SU-DHL-6 (cell line): ENCODE measurements at regions not wholly inside any gene's neighbourhood (a gene's known extent, or its start where the extent isn't known, plus 50 kb on each side); places are given as distances from the start of the nearest gene placed in this dataset.

Source experiments
- H2AFZ ChIP-seq: fragments of 200-600 bp; sonication (generic); 2 replicates; pipeline ENCODE4 v1.6.1; 2014; ENCODE audit warnings: low read depth, mild to moderate bottlenecking, moderate library complexity, mixed read lengths, antibody characterized with exemption, low read length; ENCODE audit not compliant: severe bottlenecking
- H3F3A ChIP-seq: fragments of 200-600 bp; shearing (Covaris generic); 2 replicates; pipeline ENCODE4 v1.6.0; 2016; ENCODE audit warnings: antibody characterized with exemption, mild to moderate bottlenecking; ENCODE audit not compliant: insufficient read depth
- H3K27ac ChIP-seq: fragments of 200-600 bp; sonication (generic); 2 replicates; pipeline ENCODE4 v1.5.1; 2016; ENCODE audit warnings: low read depth, mild to moderate bottlenecking, low read length, moderate library complexity, mixed read lengths
- H3K27me3 ChIP-seq: fragments of 200-600 bp; sonication (generic), shearing (Covaris generic); 2 replicates; pipeline ENCODE4 v1.6.0; 2014; ENCODE audit warnings: mild to moderate bottlenecking, low read length
- H3K36me3 ChIP-seq: fragments of 200-600 bp; sonication (generic); 2 replicates; pipeline ENCODE4 v1.6.1; 2014; ENCODE audit warnings: mild to moderate bottlenecking, low read length, mixed read lengths
- H3K4me2 ChIP-seq: fragments of 300-600, 200-600 bp; shearing (Covaris generic), sonication (generic); 2 replicates; pipeline ENCODE4 v1.6.0; 2014; ENCODE audit warnings: low read length, low read depth, mild to moderate bottlenecking; ENCODE audit not compliant: poor library complexity, severe bottlenecking
- H3K4me3 ChIP-seq: fragments of 200-600 bp; sonication (generic); 2 replicates; pipeline ENCODE4 v1.5.1; 2014; ENCODE audit warnings: antibody characterized with exemption, low read length, mild to moderate bottlenecking, mixed read lengths; ENCODE audit not compliant: insufficient read depth, poor library complexity, severe bottlenecking
- H3K79me2 ChIP-seq: fragments of 200-600 bp; sonication (generic); 2 replicates; pipeline ENCODE4 v1.6.1; 2014; ENCODE audit warnings: mild to moderate bottlenecking, low read length, moderate library complexity; ENCODE audit not compliant: insufficient read depth
- H3K9ac ChIP-seq: fragments of 200-600 bp; sonication (generic); 2 replicates; pipeline ENCODE4 v1.7.0; 2014; ENCODE audit warnings: mild to moderate bottlenecking, low read length
- H3K9me2 ChIP-seq: fragments of 200-600 bp; sonication (generic); replicated peaks from 2 replicates; pipeline ENCODE4 v1.6.1; 2014; ENCODE audit warnings: low read length; ENCODE audit not compliant: insufficient read depth
- H3K9me3 ChIP-seq: fragments of 200-600 bp; sonication (generic); 2 replicates; pipeline ENCODE4 v1.6.1; 2014; ENCODE audit warnings: low read length, mixed read lengths; ENCODE audit not compliant: insufficient read depth
- H4K20me1 ChIP-seq: fragments of 200-600 bp; sonication (generic); 2 replicates; pipeline ENCODE4 v1.6.1; 2014; ENCODE audit warnings: low read depth, mild to moderate bottlenecking, antibody characterized with exemption, low read length, moderate library complexity, mixed read lengths
- EZH2phosphoT487 ChIP-seq: fragments of 200-600 bp; sonication (generic), shearing (Covaris generic); conservative IDR thresholded peaks from 2 replicates; pipeline ENCODE4 v1.6.1; 2018; ENCODE audit warnings: mild to moderate bottlenecking, antibody characterized with exemption, low read length, moderate library complexity, mixed read lengths
- TF ChIP-seq, protein P1 (sequence below): fragments of 200-600 bp; sonication (generic); IDR thresholded peaks from one replicate; pipeline ENCODE4 v1.5.1; 2017; ENCODE audit warnings: antibody characterized with exemption, mild to moderate bottlenecking, low read length, moderate library complexity; ENCODE audit not compliant: insufficient read depth, poor library complexity, severe bottlenecking

DNA sequence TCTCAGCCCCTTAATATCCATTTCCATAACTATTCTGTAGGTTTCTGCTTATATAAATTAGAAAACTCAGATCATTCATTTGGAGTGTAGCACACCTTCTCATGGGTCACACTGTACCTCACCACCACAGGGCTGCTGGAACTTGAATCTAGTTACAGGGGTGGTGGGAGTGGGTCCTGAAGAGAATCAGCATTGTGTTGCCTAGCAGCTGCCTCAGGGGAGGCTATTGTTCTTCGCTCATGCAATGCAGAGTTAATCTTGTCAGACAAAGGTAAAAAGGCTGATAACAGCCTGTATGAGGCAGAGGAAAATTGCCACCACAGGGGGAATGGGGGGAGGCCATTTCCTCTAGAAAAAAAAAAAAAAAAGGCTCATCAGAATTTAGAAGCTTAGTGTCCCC is 496.0 kb upstream of the ADGRB3 start:
- Histone ChIP-seq H4K20me1 (no peaks in the 10 kb centered on the region), H3K79me2 (no peaks in the 10 kb centered on the region), H3K27ac (no peak overlapping the region), H3K27me3 (no peaks in the 10 kb centered on the region), H2AFZ (no peak overlapping the region), H3K4me3 (no peak overlapping the region), H3K9me2 (no peaks in the 10 kb centered on the region), H3K36me3 (no peaks in the 10 kb centered on the region), H3K9ac (no peak overlapping the region), H3F3A (no peaks in the 10 kb centered on the region), H3K4me2 (no peak overlapping the region), H3K9me3 (no peaks in the 10 kb centered on the region; the same call in 1 of the 2 replicates)
- TF ChIP-seq, protein P1, sequence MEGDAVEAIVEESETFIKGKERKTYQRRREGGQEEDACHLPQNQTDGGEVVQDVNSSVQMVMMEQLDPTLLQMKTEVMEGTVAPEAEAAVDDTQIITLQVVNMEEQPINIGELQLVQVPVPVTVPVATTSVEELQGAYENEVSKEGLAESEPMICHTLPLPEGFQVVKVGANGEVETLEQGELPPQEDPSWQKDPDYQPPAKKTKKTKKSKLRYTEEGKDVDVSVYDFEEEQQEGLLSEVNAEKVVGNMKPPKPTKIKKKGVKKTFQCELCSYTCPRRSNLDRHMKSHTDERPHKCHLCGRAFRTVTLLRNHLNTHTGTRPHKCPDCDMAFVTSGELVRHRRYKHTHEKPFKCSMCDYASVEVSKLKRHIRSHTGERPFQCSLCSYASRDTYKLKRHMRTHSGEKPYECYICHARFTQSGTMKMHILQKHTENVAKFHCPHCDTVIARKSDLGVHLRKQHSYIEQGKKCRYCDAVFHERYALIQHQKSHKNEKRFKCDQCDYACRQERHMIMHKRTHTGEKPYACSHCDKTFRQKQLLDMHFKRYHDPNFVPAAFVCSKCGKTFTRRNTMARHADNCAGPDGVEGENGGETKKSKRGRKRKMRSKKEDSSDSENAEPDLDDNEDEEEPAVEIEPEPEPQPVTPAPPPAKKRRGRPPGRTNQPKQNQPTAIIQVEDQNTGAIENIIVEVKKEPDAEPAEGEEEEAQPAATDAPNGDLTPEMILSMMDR = no peak
- TF ChIP-seq EZH2phosphoT487 = no peak

DNA sequence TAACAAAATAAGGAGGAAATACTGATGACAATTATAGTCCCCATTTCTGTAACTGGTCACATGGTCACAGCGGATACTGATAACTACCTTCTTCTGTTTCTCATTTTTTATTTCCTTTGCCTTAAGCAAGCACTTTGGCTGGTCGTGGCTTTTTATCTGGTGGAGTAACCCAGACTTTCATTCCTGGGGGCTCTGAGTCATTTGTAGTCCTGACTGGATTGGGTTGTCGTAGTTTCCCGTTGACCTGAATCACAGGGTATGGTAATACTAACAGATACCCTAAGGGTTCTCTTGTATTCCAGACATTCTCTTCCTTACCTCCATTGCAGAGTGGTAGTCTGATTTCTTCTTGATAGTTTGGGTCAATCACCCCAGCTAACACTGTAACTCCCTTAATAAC is 500.3 kb upstream of the ADGRB3 start:
- H3K27ac ChIP-seq = no peak overlapping the region
- TF ChIP-seq, protein P1 = no peak
- TF ChIP-seq EZH2phosphoT487 = no peak
- H4K20me1 ChIP-seq = no peaks in the 10 kb centered on the region
- H3K79me2 ChIP-seq = no peaks in the 10 kb centered on the region
- no peaks in the 10 kb centered on the region; the same call in 1 of the 2 replicates for H3F3A ChIP-seq
- H3K9ac ChIP-seq = no peak overlapping the region
- peak overlapping the region; percentile 48 for H2AFZ ChIP-seq
- H3K4me3 ChIP-seq = no peak overlapping the region
- no peak overlapping the region for H3K4me2 ChIP-seq
- H3K9me2 ChIP-seq = no peaks in the 10 kb centered on the region
- no peaks in the 10 kb centered on the region for H3K27me3 ChIP-seq
- H3K36me3 ChIP-seq = no peaks in the 10 kb centered on the region
- H3K9me3 ChIP-seq = no peaks in the 10 kb centered on the region; the same call in 1 of the 2 replicates

DNA sequence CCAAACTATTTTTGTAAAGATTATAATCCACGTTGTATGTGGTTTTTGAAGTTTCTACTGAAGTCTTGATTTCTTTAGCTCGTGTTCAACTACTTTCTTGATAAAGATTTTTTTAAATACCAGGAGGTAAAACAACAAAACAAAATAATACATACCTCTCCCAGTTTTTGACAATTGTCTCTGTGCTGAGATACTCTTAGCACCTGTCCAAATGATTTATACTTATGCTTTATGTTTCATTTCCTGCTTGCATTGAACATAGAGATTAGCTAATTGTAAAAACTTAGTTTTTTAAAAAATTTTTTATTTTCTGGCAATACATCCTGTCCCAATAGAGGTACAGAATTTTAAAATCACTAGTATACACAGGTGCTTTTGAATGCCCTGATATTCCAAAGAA is 506.9 kb upstream of the ADGRB3 start:
- Histone ChIP-seq H3K4me3 (peak overlapping the region; percentile 49), H3K79me2 (no peaks in the 10 kb centered on the region), H3K9me2 (no peaks in the 10 kb centered on the region), H4K20me1 (no peaks in the 10 kb centered on the region), H3K9ac (peak overlapping the region; percentile 51), H3K27me3 (no peaks in the 10 kb centered on the region), H3K36me3 (peaks cover 7% of the 10 kb centered on the region), H3K4me2 (peak overlapping the region; percentile 84), H3K27ac (peak overlapping the region; percentile 98), H3K9me3 (no peaks in the 10 kb centered on the region; the same call in 1 of the 2 replicates), H2AFZ (peak overlapping the region; percentile 83), H3F3A (peaks cover 33% of the 10 kb centered on the region)
- TF ChIP-seq, protein P1 = no peak
- TF ChIP-seq EZH2phosphoT487 = no peak
